Dedifferentiated amniotic fluid mesenchymal stem cell (primary cell): ENCODE measurements at regions not wholly inside any gene's neighbourhood (a gene's known extent, or its start where the extent isn't known, plus 50 kb on each side); places are given as distances from the start of the nearest gene placed in this dataset.

ENCODE experiments used
- DNase-seq: peaks from one replicate; pipeline ENCODE4 v3.0.0-alpha.2; 2016; ENCODE audit errors: extremely low spot score

GRCh38 chr2:78023356-78023755, 501.2 kb upstream of the LRRTM4 start:
- no peak for DNase-seq

DNA sequence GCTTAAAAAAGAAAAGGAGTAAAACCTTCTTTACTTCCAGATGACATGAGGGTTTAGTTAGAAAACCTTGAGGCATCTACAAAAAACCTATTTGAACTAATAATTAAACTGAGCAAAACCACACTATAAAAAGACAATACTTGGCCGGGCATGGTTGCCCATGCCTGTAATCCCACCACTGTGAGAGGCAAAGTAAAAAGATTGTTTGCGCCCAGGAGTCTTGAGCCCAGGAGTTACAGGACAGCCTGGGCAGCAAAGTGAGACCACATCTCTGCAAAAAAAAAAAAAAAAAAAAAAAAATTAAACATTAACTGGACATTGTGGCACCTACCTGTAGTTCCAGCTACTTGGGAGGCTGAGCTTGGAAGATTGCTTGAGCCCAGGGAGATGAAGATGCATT, 502.8 kb upstream of the LRRTM4 start:
- DNase-seq: no peak

GRCh38 chr2:78029392-78029995, 507.3 kb upstream of the LRRTM4 start:
- DNase-seq: no peak

- no peak for DNase-seq
Measured at GRCh38 chr2:78034706-78035105, 512.5 kb upstream of the LRRTM4 start.

- no peak for DNase-seq
Measured at GRCh38 chr2:78035804-78036203, 513.6 kb upstream of the LRRTM4 start.

DNA sequence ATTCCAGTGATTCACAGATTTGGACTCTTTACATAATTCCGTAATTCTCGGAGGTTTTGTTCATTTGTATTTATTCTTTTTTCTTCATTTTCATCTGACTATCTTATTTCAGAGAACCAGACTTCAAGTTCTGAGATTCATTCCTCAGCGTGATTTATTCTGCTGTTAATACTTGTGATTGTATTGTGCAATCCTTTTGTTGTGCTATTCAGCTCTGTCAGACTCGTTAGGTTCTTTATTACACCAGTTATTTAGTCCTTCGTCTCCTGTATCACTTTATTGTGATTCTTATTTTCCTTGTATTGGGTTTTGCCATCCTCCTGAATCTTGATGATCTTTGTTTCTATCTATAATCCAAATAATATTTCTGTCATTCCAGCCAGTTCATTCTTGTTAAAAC, 529.3 kb upstream of the LRRTM4 start:
- no peak for DNase-seq

DNA sequence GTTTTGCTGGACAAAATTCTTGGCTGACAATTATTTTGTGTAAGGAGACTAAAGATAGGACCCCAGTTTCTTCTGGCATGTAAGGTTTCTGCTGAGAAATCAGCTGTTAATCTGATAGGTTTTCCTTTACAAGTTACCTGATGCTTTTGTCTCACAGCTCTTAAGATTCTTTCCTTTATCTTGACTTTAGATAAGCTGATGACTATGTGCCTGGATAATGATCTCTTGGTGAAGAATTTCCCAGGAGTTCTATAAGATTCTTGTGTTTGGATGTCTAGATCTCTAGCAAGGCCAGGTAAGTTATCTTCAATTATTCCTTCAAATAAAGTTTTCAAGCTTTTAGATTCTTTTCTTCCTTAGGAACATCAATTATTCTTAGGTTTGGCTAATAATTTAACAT, 534.8 kb upstream of the LRRTM4 start:
- DNase-seq: no peak

DNA sequence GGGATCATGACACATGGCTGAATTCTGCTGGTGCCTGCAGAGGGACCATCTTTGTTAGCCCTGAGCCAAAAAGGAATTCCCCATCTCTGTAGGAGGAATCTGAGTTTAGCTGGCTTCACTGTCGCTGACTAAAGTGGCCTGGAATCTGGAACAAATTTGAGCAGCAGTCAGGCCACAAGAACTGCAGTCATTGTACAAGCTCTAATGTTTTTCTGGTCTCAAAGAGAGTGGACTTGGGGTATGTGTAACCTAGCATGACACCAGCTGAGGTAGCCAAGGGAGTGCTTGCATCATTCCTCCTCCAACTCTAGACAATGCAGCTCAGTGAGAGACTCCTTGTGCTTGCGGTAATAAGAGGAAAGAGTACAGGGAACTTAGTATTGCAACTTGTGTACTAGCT, 539.1 kb upstream of the LRRTM4 start:
- no peak for DNase-seq

DNA sequence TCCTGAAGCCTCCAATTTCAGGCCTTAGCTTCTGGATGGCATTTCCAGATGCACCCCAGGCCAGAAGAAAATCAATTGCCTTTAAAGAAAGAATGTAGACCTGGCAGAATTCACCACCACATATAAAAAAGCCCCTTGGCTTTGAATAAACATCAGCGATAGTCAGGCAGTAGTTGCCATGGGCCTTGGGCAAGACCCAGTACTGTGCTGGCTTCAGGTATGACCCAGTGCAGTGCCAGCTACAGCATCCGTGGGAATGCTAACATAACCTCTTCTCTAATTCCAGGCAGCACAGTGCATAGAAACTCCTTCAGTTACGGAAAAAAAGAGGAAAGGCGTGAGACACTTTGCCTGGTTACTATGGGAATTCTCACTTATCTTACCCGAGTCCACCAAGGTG, 539.6 kb upstream of the LRRTM4 start:
- DNase-seq: no peak

GRCh38 chr2:78063246-78064020, 541.3 kb upstream of the LRRTM4 start:
- DNase-seq: no peak

- no peak for DNase-seq
Measured at GRCh38 chr2:78065366-78065765, 543.2 kb upstream of the LRRTM4 start.

GRCh38 chr2:78068808-78069207, 546.6 kb upstream of the LRRTM4 start:
- DNase-seq: no peak

- DNase-seq: no peak
Measured at GRCh38 chr2:78070693-78071092, 548.5 kb upstream of the LRRTM4 start.

DNA sequence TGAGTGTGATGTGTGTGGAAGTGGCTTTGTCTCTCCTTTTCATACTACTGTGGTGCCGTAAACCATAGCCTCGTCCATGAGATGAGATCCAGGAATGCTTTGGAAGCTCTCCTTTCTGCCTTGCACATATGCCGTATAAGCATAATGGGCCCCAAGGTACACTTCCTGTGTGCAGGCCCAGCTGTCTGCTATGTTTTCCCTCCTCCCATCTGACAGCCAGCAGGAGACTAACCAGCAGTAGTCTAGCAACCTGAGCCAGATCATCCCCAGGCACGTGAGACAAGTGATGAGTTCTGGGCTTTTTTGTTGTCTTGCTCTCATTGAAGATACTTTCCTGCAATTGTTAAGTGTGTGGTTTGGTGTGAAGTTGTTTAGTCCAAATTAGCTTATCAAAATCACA, 555.5 kb upstream of the LRRTM4 start:
- no peak for DNase-seq

GRCh38 chr2:78082555-78082954, 560.4 kb upstream of the LRRTM4 start:
- DNase-seq: no peak

DNA sequence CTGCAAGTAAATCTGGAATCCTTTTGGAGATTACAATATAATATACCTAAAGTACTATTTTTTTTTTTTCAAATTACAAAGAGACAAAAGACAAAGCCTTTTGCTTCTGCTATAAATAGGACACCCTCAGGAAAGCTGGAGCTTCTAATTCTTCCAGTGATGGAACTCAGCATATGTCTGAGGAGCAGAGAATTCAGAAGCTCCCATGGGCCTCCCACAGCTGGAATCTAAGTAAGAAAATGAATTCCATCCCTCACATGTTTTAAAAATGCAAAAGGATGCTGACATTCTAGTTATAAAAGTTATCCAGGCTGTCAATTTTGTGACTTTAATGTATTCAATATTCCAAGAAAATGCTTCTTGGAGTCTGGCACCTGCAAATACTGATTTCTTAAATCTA, 571.3 kb upstream of the LRRTM4 start:
- DNase-seq: no peak

DNA sequence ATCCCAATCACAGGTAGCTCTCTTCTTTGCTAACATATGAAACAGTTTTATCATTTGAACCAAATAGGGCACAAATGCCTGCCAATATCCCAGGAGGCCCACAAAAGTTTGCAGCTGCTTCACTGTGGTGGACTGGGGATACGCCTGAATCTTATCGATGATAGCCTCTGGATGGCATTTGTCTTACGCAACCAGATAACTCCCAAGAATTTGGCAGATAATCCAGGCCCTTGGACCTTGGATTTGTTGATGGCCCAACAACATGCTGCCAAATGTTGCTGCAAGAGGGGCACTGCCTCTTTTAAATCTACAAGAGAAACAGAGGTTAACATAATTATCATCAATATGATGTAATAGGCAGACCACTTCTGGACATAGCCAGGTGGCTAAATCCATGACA, 587.1 kb upstream of the LRRTM4 start:
- no peak for DNase-seq

- no peak for DNase-seq
Measured at GRCh38 chr2:78115291-78115690, 593.1 kb upstream of the LRRTM4 start.

DNA sequence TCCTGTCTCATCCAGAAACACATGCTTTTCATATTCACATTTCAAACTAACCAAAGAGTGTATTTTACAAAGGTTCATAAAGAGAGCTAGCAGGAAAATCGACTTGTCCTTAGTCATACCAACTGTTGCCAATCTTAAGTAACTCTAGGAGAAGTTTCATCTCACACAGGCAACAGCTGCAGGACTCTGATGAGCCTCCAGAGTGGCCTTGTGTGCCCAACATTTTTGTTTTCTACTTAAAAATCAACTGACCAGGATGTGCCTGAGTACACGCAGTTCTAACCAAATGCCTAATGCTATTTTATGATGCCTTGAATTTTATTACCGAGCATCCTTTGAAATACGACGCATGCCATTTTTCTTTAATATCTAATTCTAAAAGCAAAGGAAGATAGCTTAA, 595.9 kb upstream of the LRRTM4 start:
- no peak for DNase-seq

DNA sequence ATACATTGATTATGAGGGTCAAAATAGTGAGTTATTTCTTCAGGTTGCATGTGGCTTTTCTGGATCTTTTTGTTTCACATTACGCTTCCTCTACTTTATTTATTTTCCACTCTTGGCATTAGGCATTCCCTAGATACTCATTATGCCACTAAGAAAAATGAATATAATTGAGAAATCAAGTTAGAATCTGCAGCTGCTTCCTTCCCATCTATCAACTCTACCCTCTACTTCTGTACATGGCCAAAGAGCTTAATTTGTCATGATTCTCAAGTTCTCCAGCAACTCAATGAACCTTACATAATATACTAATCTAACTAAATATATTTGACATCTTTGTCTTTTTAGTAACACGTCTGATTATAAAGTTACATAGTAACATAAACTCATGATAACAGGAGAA, 598.1 kb upstream of the LRRTM4 start:
- DNase-seq: no peak

- DNase-seq: no peak
Measured at GRCh38 chr2:78125042-78125441, 602.9 kb upstream of the LRRTM4 start.

- no peak for DNase-seq
Measured at GRCh38 chr2:78127424-78127823, 605.2 kb upstream of the LRRTM4 start.

GRCh38 chr2:78132391-78133370, 610.5 kb upstream of the LRRTM4 start:
- DNase-seq: no peak
